B cell (primary cell): ENCODE measurements at regions not wholly inside any gene's neighbourhood (a gene's known extent, or its start where the extent isn't known, plus 50 kb on each side); places are given as distances from the start of the nearest gene placed in this dataset.

Experiments
- ATAC-seq: fragments of 200-7000 bp; cut with Tn5 transposase; one replicate; pipeline ENCODE4 v1.10.0; 2021; ENCODE audit warnings: low read depth, mild to moderate bottlenecking, moderate number of reproducible peaks, moderate library complexity
- CTCF ChIA-PET: fragments of 350-600 bp; sonication (Branson Sonifier 250); formaldehyde crosslinking; loops from one replicate; lab custom pipeline; 2021; ENCODE audit warnings: antibody characterized with exemption, inconsistent platforms; lab: Charles Lee
- POLR2A ChIA-PET: fragments of 350-600 bp; sonication (Branson Sonifier 250); formaldehyde crosslinking; loops from one replicate; lab custom pipeline; 2021; ENCODE audit warnings: antibody characterized with exemption; lab: Charles Lee
- DNase-seq: peaks from one replicate; pipeline ENCODE4 v3.0.0; 2013
- H2AFZ ChIP-seq: 2 replicates; pipeline ENCODE4 v1.6.1; 2012; ENCODE audit warnings: mild to moderate bottlenecking, low read depth, low read length; ENCODE audit not compliant: insufficient read depth, poor library complexity, severe bottlenecking
- H3K27ac ChIP-seq, 2 donors: 1 replicate in 1 of 2; 2 replicates in 1 of 2; pipeline ENCODE4 v1.5.1; 2012 to 2013; ENCODE audit warnings: low read length in 2 of 2, mild to moderate bottlenecking in 2 of 2, moderate library complexity in 1 of 2
- H3K27me3 ChIP-seq, 4 experiments: fragments of 200-600 bp in 1 of 4; sonication (generic) in 1 of 4; replicated peaks in 1 of 4; 1 replicate in 2 of 4; 2 replicates in 2 of 4; pipeline versions ENCODE4 v1.6.1 to v1.7.0; 2013 to 2016; ENCODE audit warnings: low read length in 3 of 4, mild to moderate bottlenecking in 2 of 4, mixed read lengths in 1 of 4, moderate library complexity in 1 of 4; ENCODE audit not compliant: insufficient read depth in 4 of 4, control insufficient read depth in 3 of 4; ENCODE audit errors: control extremely low read depth in 1 of 4
- H3K36me3 ChIP-seq, 2 experiments: replicated peaks in 1 of 2; 1 replicate in 1 of 2; 2 replicates in 1 of 2; pipeline versions ENCODE4 v1.6.1 to v1.7.1; 2013; ENCODE audit warnings: low read length in 1 of 2; ENCODE audit not compliant: insufficient read depth in 2 of 2, control insufficient read depth in 1 of 2; ENCODE audit errors: control extremely low read depth in 1 of 2, extremely low read depth in 1 of 2
- H3K4me1 ChIP-seq, 2 donors: fragments of 200-600 bp in 1 of 2; sonication (generic) in 1 of 2; 1 replicate in 1 of 2; 2 replicates in 1 of 2; pipeline versions ENCODE4 v1.5.1 to v1.6.1; 2013 to 2017; ENCODE audit warnings: low read length in 2 of 2; ENCODE audit not compliant: control insufficient read depth in 2 of 2, insufficient read depth in 2 of 2
- H3K4me2 ChIP-seq: replicated peaks from 2 replicates; pipeline ENCODE3; 2012; ENCODE audit warnings: mild to moderate bottlenecking, low read depth, low read length; ENCODE audit not compliant: poor library complexity, severe bottlenecking
- H3K4me3 ChIP-seq, 5 experiments: fragments of 200-600 bp in 1 of 5; sonication (generic) in 1 of 5; 1 replicate in 3 of 5; 2 replicates in 2 of 5; pipeline versions ENCODE4 v1.5.1 to v1.7.0; 2011 to 2016; ENCODE audit warnings: low read length in 4 of 5, mild to moderate bottlenecking in 4 of 5, low read depth in 2 of 5, control low read depth in 1 of 5, moderate library complexity in 1 of 5; ENCODE audit not compliant: insufficient read depth in 1 of 5; ENCODE audit errors: control extremely low read depth in 1 of 5, extremely low read depth in 1 of 5
- H3K79me2 ChIP-seq: fragments of 200-600 bp; sonication (generic); one replicate; pipeline ENCODE4 v1.6.0; 2016; ENCODE audit warnings: low read length; ENCODE audit not compliant: control insufficient read depth, insufficient read depth
- H3K9ac ChIP-seq: fragments of 200-600 bp; sonication (generic); 2 replicates; pipeline ENCODE4 v1.6.1; 2017; ENCODE audit warnings: mild to moderate bottlenecking, low read length, moderate library complexity
- H3K9me3 ChIP-seq, 3 donors: one replicate each; pipeline versions ENCODE4 v1.6.1 to v1.7.1; 2013; ENCODE audit warnings: low read length in 2 of 3; ENCODE audit not compliant: control insufficient read depth in 2 of 3, insufficient read depth in 1 of 3; ENCODE audit errors: control extremely low read depth in 1 of 3
- H4K20me1 ChIP-seq: 2 replicates; pipeline ENCODE4 v1.6.0; 2012; ENCODE audit warnings: mild to moderate bottlenecking, low read length; ENCODE audit not compliant: insufficient read depth, control insufficient read depth, poor library complexity, severe bottlenecking
- H3K27ac Mint-ChIP-seq: one replicate; pipeline ENCODE4 v1.8.0; 2021; ENCODE audit warnings: mixed read lengths
- H3K27me3 Mint-ChIP-seq: one replicate; pipeline ENCODE4 v1.8.0; 2021; ENCODE audit warnings: mixed read lengths
- H3K4me1 Mint-ChIP-seq: one replicate; pipeline ENCODE4 v1.8.0; 2021; ENCODE audit warnings: mixed read lengths
- H3K4me3 Mint-ChIP-seq: one replicate; pipeline ENCODE4 v1.8.0; 2021; ENCODE audit warnings: mixed read lengths
- H3K9me3 Mint-ChIP-seq: one replicate; pipeline ENCODE4 v1.8.0; 2022; ENCODE audit warnings: mixed read lengths; ENCODE audit not compliant: insufficient read depth
- EZH2 ChIP-seq: IDR thresholded peaks from 2 replicates; pipeline ENCODE4 v1.6.1; 2012; ENCODE audit warnings: borderline replicate concordance, low read depth, mild to moderate bottlenecking, moderate library complexity, low read length; ENCODE audit not compliant: insufficient read depth, poor library complexity, severe bottlenecking
- WGBS: methylation state at CpG from one replicate; pipeline ENCODE4 v1.1.5; 2013; ENCODE audit warnings: missing lambda C conversion rate; ENCODE audit not compliant: insufficient coverage; 5-methylcytosine and 5-hydroxymethylcytosine counted together
- intact Hi-C: fragments of 100-400 bp; cut with micrococcal nuclease; formaldehyde crosslinking; loops from one replicate; pipeline ENCODE4 v1.10.0; 2022
- TF ChIP-seq, protein P1 (sequence below): fragments of 200-600 bp; IDR thresholded peaks from one replicate; pipeline ENCODE4 v1.8.0; 2022; ENCODE audit warnings: antibody characterized with exemption, mild to moderate bottlenecking

DNA sequence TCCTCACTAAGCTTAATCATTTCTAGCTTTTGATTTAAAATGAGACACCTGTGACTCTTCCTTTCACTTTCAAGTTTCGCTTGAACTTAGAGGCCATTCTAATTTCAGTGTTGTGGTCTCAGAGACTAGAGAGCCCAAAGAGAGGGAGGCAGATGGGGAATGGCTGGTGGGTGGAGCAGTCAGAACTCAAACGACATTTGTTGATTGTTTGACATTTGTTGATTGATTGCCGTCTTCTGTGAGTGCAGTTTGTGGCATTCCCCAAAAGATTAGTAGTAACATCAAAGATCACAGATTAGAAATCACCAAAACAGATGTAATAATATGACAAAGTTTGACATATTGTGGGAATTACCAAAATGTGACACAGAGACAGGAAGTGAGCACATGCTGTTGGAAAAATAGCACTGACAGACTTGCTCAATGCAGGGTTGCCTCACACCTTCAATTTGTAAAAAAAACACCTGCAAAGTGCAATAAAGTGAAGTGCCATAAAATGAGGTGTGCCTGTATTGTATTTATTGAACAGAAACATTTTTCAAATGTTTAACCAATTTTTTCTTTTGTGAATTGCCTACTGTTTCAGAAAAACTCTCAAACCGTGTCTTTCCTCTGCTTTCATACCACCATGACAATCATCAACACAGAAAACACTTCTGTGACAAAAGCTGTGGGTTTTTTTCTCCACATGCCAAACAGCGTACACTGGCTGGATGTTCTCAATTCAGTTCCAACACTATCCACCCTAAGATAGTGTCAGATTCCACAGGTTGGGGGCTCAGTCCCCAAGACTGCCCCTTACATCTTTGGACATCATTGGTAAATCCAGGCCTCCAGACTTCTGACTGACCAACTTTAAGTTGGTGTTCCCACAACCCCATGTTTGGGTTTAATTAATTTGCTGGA, 376.3 kb upstream of the RGS6 start:
- Histone ChIP-seq H3K4me3 (peak overlapping the region in 4 of 5 experiments; percentile 4 to 40 (median 10)), H3K79me2 (peaks cover 70% of the 10 kb centered on the region), H3K27ac (peak overlapping the region; percentile 76 to 92), H3K9me3 (no peaks in the 10 kb centered on the region), H2AFZ (peak overlapping the region; percentile 61), H3K36me3 (no peaks in the 10 kb centered on the region), H3K4me1 (peaks cover 37 to 49% of the 10 kb centered on the region in 2 donors), H3K9ac (peak overlapping the region; percentile 57), H3K27me3 (no peaks in the 10 kb centered on the region), H4K20me1 (no peaks in the 10 kb centered on the region), H3K4me2 (peak overlapping the region; percentile 64)
- Mint-ChIP-seq H3K4me3 (peak overlapping the region; percentile 71), H3K9me3 (no peaks in the 10 kb centered on the region), H3K27me3 (no peaks in the 10 kb centered on the region), H3K4me1 (peaks cover 76% of the 10 kb centered on the region), H3K27ac (peak overlapping the region; percentile 91)
- peak; percentile 76 for DNase-seq
- peak; percentile 86 for ATAC-seq
- POLR2A ChIA-PET = interaction anchor here (1.1 kb wide), 1 partner anchor 324 kb away, joined by 3 read pairs; no protein-coding TSS in a partner anchor
- no peak for TF ChIP-seq EZH2
- TF ChIP-seq, protein P1, sequence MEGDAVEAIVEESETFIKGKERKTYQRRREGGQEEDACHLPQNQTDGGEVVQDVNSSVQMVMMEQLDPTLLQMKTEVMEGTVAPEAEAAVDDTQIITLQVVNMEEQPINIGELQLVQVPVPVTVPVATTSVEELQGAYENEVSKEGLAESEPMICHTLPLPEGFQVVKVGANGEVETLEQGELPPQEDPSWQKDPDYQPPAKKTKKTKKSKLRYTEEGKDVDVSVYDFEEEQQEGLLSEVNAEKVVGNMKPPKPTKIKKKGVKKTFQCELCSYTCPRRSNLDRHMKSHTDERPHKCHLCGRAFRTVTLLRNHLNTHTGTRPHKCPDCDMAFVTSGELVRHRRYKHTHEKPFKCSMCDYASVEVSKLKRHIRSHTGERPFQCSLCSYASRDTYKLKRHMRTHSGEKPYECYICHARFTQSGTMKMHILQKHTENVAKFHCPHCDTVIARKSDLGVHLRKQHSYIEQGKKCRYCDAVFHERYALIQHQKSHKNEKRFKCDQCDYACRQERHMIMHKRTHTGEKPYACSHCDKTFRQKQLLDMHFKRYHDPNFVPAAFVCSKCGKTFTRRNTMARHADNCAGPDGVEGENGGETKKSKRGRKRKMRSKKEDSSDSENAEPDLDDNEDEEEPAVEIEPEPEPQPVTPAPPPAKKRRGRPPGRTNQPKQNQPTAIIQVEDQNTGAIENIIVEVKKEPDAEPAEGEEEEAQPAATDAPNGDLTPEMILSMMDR = no peak
- CTCF ChIA-PET = interaction anchor here (1.1 to 1.4 kb wide), 2 partner anchors 37 to 452 kb away, joined by 3 read pairs; no protein-coding TSS in a partner anchor
- WGBS = 53% methylated on average over 3 of the region's 5 CpGs
- intact Hi-C loops = loop anchor here (5.0 kb wide), 1 partner anchor 234 kb away; the partner anchor contains the start of gene SIPA1L1

DNA sequence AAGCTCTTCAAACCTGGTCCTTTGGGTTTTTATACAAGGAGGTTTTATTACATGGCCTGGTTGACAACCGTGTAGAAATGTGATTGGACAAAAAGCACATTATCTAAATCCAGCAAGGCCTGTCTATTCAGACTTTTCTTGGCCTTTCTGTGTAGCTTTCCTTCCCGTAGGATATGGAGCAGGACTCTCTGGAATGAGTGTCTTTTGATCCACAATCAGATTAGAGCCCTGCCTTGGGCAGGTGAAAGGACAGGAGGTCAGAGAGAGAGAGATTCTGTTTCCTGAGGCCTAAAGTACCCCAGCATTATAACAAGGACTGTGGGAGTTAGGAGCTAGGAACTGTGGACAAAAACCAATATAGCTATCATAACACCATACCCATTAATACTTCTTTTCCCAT, 375.5 kb upstream of the RGS6 start:
- 83% methylated on average over 1 of the region's 2 CpGs for WGBS
- H4K20me1 ChIP-seq = no peaks in the 10 kb centered on the region
- H3K9me3 Mint-ChIP-seq = no peaks in the 10 kb centered on the region
- no peaks in the 10 kb centered on the region for H3K27me3 ChIP-seq
- no peak for DNase-seq
- H3K79me2 ChIP-seq = peaks cover 68% of the 10 kb centered on the region
- ChIA-PET POLR2A (interaction anchor here (0.6 kb wide), 1 partner anchor 61 kb away, joined by 7 read pairs; no protein-coding TSS in a partner anchor), CTCF (no interaction called here)
- H3K9ac ChIP-seq = no peak overlapping the region
- no peak overlapping the region for H3K4me3 Mint-ChIP-seq
- no peak for TF ChIP-seq EZH2
- TF ChIP-seq, protein P1 = no peak
- peak overlapping the region; percentile 73 for H3K27ac Mint-ChIP-seq
- H3K4me1 ChIP-seq = peaks cover 33 to 41% of the 10 kb centered on the region in 2 donors
- H3K27me3 Mint-ChIP-seq = no peaks in the 10 kb centered on the region
- no peak for ATAC-seq
- no peak overlapping the region for H2AFZ ChIP-seq
- no peak overlapping the region for H3K4me3 ChIP-seq
- H3K9me3 ChIP-seq = no peaks in the 10 kb centered on the region
- peaks cover 68% of the 10 kb centered on the region for H3K4me1 Mint-ChIP-seq
- H3K4me2 ChIP-seq = no peak overlapping the region
- intact Hi-C loops = loop anchor here (5.0 kb wide), 1 partner anchor 234 kb away; the partner anchor contains the start of gene SIPA1L1
- H3K27ac ChIP-seq = peak overlapping the region in 1 of 2 donors; percentile 92
- no peaks in the 10 kb centered on the region for H3K36me3 ChIP-seq
